Pancreas (tissue), 10 donors: ENCODE measurements at regions not wholly inside any gene's neighbourhood (a gene's known extent, or its start where the extent isn't known, plus 50 kb on each side); places are given as distances from the start of the nearest gene placed in this dataset.
A peak's percentile ranks its signal among the peaks of the same experiment; 100 is the strongest.

ENCODE experiments used
- ATAC-seq, 4 donors: fragments of 200-7000 bp; cut with Tn5 transposase; one replicate each; pipeline versions ENCODE4 v1.8.0 to v1.9.1; 2020; ENCODE audit warnings: mild to moderate bottlenecking in 4 of 4, moderate library complexity in 4 of 4
- DNase-seq, 6 donors: peaks; one replicate each; pipeline ENCODE4 v3.0.0-alpha.2; 2020
- FAIRE-seq: peaks from 2 replicates; lab custom pipeline; 2012; peaks lifted over from hg19 to GRCh38; lab: Jason Lieb, UNC
- H3K27ac ChIP-seq, 4 donors: fragments of 200-600 bp; sonication (generic); 1 replicate in 3 of 4; 2 replicates in 1 of 4; pipeline versions ENCODE4 v1.5.0 to v1.8.0; 2020
- H3K27me3 ChIP-seq, 4 donors: fragments of 200-600 bp; one replicate each; pipeline ENCODE4 v1.8.0; 2021
- H3K36me3 ChIP-seq, 3 donors: fragments of 200-600 bp; sonication (generic) in 1 of 3; one replicate each; pipeline versions ENCODE4 v1.5.0 to v1.8.0; 2020 to 2021
- H3K4me1 ChIP-seq, 3 donors: fragments of 200-600 bp; one replicate each; pipeline ENCODE4 v1.8.0; 2021
- H3K4me3 ChIP-seq, 4 donors: fragments of 200-600 bp; sonication (generic) in 2 of 4; one replicate each; pipeline versions ENCODE4 v1.5.0 to v1.8.0; 2020 to 2021
- H3K9me3 ChIP-seq, 4 donors: fragments of 200-600 bp; one replicate each; pipeline ENCODE4 v1.8.0; 2021
- WGBS, 2 donors: extraction: QIAGEN DNeasy Blood & Tissue Kit; methylation state at CpG; one replicate each; pipeline ENCODE4 v1.1.7; 2013; 5-methylcytosine and 5-hydroxymethylcytosine counted together
- intact Hi-C, 3 donors: fragments of 100-400 bp; cut with DNase I; formaldehyde crosslinking; loops; one replicate each; pipeline versions ENCODE4 v1.11.1 to v1.14.2; 2022
- TF ChIP-seq, protein P1 (sequence below), 4 donors: fragments of 200-600 bp; sonication (generic) in 3 of 4; IDR thresholded peaks; one replicate each; pipeline versions ENCODE4 v1.5.0 to v1.8.0; 2021; ENCODE audit warnings: antibody characterized with exemption in 4 of 4
- donor health status: healthy with polysubstance abuse.
- donor health status: DM: no; HTN: no; CAD: no; lungs with moderate emphysema.
- donor health status: DM: no; HTN: no; CAD: no.
- donor health status: control.
- donor health status: control.
- donor health status: Bipolar disorder and iron deficiency.
- donor health status: DM: yes; HTN: yes; CAD: no.
- donor health status: DM: no; HTN: no; CAD: no.
- donor health status: DM: no; HTN: no; CAD: no.
- donor health status: DM: yes; HTN: yes; CAD: no.

- no peaks in the 10 kb centered on the region for H3K27me3 ChIP-seq
- DNase-seq (no peak), FAIRE-seq (no peak), ATAC-seq (no peak)
- TF ChIP-seq, protein P1, sequence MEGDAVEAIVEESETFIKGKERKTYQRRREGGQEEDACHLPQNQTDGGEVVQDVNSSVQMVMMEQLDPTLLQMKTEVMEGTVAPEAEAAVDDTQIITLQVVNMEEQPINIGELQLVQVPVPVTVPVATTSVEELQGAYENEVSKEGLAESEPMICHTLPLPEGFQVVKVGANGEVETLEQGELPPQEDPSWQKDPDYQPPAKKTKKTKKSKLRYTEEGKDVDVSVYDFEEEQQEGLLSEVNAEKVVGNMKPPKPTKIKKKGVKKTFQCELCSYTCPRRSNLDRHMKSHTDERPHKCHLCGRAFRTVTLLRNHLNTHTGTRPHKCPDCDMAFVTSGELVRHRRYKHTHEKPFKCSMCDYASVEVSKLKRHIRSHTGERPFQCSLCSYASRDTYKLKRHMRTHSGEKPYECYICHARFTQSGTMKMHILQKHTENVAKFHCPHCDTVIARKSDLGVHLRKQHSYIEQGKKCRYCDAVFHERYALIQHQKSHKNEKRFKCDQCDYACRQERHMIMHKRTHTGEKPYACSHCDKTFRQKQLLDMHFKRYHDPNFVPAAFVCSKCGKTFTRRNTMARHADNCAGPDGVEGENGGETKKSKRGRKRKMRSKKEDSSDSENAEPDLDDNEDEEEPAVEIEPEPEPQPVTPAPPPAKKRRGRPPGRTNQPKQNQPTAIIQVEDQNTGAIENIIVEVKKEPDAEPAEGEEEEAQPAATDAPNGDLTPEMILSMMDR (IDR thresholded peaks at IDR 0.05) = no peak
- H3K4me1 ChIP-seq = no peaks in the 10 kb centered on the region
- no peaks in the 10 kb centered on the region for H3K9me3 ChIP-seq
- WGBS, 2 donors = 82 to 94% methylated on average over 5 of the region's 5 CpGs
- intact Hi-C loops = no loop called here
- H3K27ac ChIP-seq = no peak overlapping the region
- H3K4me3 ChIP-seq = no peak overlapping the region
- H3K36me3 ChIP-seq = no peaks in the 10 kb centered on the region
Observed at GRCh38 chr1:95620076-95620475, 386.1 kb downstream of the RWDD3 start.

- no peaks in the 10 kb centered on the region for H3K9me3 ChIP-seq
- FAIRE-seq = no peak
- H3K4me1 ChIP-seq = no peaks in the 10 kb centered on the region
- DNase-seq = no peak
- no peaks in the 10 kb centered on the region for H3K27me3 ChIP-seq
- no peak overlapping the region for H3K4me3 ChIP-seq
- TF ChIP-seq, protein P1 (IDR thresholded peaks at IDR 0.05) = no peak
- no peaks in the 10 kb centered on the region for H3K36me3 ChIP-seq
- WGBS, 2 donors = 56 to 60% methylated on average over 5 of the region's 5 CpGs
- H3K27ac ChIP-seq = no peak overlapping the region
- ATAC-seq = no peak
- intact Hi-C loops = no loop called here
Observed at GRCh38 chr1:95622609-95623008, 388.6 kb downstream of the RWDD3 start.

GRCh38 chr1:95625224-95625623 lies 391.2 kb downstream of the RWDD3 start:
- H3K27me3 ChIP-seq = no peaks in the 10 kb centered on the region
- intact Hi-C loops = no loop called here
- no peak overlapping the region for H3K27ac ChIP-seq
- no peaks in the 10 kb centered on the region for H3K9me3 ChIP-seq
- 76 to 85% methylated on average over 1 of the region's 1 CpG for WGBS, 2 donors
- FAIRE-seq = no peak
- H3K4me3 ChIP-seq = no peak overlapping the region
- TF ChIP-seq, protein P1 (IDR thresholded peaks at IDR 0.05) = no peak
- H3K36me3 ChIP-seq = no peaks in the 10 kb centered on the region
- H3K4me1 ChIP-seq = no peaks in the 10 kb centered on the region
- DNase-seq = no peak
- ATAC-seq = peak in 1 of 4 donors; percentile 23

GRCh38 chr1:95627244-95627643 lies 393.2 kb downstream of the RWDD3 start:
- Histone ChIP-seq H3K4me3 (no peak overlapping the region), H3K4me1 (no peaks in the 10 kb centered on the region), H3K36me3 (no peaks in the 10 kb centered on the region), H3K9me3 (no peaks in the 10 kb centered on the region), H3K27me3 (no peaks in the 10 kb centered on the region), H3K27ac (no peak overlapping the region)
- ATAC-seq (no peak), FAIRE-seq (no peak), DNase-seq (no peak)
- WGBS, 2 donors = 63 to 67% methylated on average over 6 of the region's 6 CpGs
- intact Hi-C loops = no loop called here
- TF ChIP-seq, protein P1 (IDR thresholded peaks at IDR 0.05) = no peak

DNA sequence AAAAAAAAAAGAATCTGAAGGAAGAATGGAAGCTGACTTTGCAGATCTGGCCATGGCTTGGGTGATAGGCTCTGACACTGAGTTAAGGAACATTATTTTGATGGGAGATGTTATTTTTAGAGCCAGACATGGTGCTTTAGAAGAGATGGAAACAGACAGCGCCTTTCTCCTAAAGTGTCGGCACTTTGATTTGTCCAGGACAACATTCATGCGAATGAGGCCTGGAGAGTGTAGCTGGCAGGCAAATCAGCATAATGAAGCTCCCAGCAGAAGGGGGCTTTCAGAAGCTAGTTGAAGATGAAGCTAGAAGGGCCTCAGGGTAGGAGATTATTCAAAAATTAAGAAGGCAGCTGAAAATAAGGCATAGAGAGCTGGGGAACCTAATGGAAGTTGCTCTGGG lies 397.7 kb downstream of the RWDD3 start:
- H3K4me1 ChIP-seq = no peaks in the 10 kb centered on the region
- H3K36me3 ChIP-seq = no peaks in the 10 kb centered on the region
- H3K27ac ChIP-seq = no peak overlapping the region
- H3K27me3 ChIP-seq = no peaks in the 10 kb centered on the region
- DNase-seq = no peak
- ATAC-seq = no peak
- 93% methylated on average over 3 of the region's 3 CpGs for WGBS, 2 donors
- intact Hi-C loops = no loop called here
- no peak for FAIRE-seq
- no peaks in the 10 kb centered on the region for H3K9me3 ChIP-seq
- TF ChIP-seq, protein P1 (IDR thresholded peaks at IDR 0.05) = no peak
- H3K4me3 ChIP-seq = no peak overlapping the region
